ENCODE measurements at regions not wholly inside any gene's neighbourhood (a gene's known extent, or its start where the extent isn't known, plus 50 kb on each side); places are given as distances from the start of the nearest gene placed in this dataset.

- Histone ChIP-seq H3K27me3 (no peaks in the 10 kb centered on the region), H3K36me3 (no peaks in the 10 kb centered on the region), H3K4me3 (no peak overlapping the region), H3K4me1 (no peaks in the 10 kb centered on the region), H3K27ac (no peak overlapping the region), H3K9me3 (no peaks in the 10 kb centered on the region)
- intact Hi-C loops (cut with DNase I), result no loop called here
- ATAC-seq (no peak), DNase-seq (no peak)
- TF ChIP-seq POLR2A (IDR thresholded peaks at IDR 0.05), result no peak
- TF ChIP-seq CTCF (IDR thresholded peaks at IDR 0.05), result no peak
- 34% methylated on average over 2 of the region's 2 CpGs for WGBS (ENCODE audit: insufficient coverage, low coverage, low lambda C conversion rate, missing lambda C conversion rate)
Measured at GRCh38 chr9:19682397-19682796, 106.4 kb downstream of the SLC24A2 start.

- intact Hi-C loops (cut with DNase I), result no loop called here
- WGBS (ENCODE audit: insufficient coverage, low coverage, low lambda C conversion rate, missing lambda C conversion rate), result 41% methylated on average over 3 of the region's 3 CpGs
- no peak overlapping the region for H3K27ac ChIP-seq
- ATAC-seq, result no peak
- H3K27me3 ChIP-seq, result no peaks in the 10 kb centered on the region
- no peak overlapping the region for H3K4me3 ChIP-seq
- H3K4me1 ChIP-seq, result no peaks in the 10 kb centered on the region
- H3K36me3 ChIP-seq, result no peaks in the 10 kb centered on the region
- no peak for DNase-seq
- TF ChIP-seq POLR2A (IDR thresholded peaks at IDR 0.05) (no peak), CTCF (IDR thresholded peaks at IDR 0.05) (no peak)
- no peaks in the 10 kb centered on the region for H3K9me3 ChIP-seq
Measured at GRCh38 chr9:19681846-19682245, 107.0 kb downstream of the SLC24A2 start.

- Histone ChIP-seq H3K4me3 (no peak overlapping the region), H3K4me1 (no peaks in the 10 kb centered on the region), H3K27ac (no peak overlapping the region), H3K36me3 (no peaks in the 10 kb centered on the region), H3K27me3 (no peaks in the 10 kb centered on the region), H3K9me3 (no peaks in the 10 kb centered on the region)
- no peak for DNase-seq
- 54% methylated on average over 5 of the region's 5 CpGs for WGBS (ENCODE audit: insufficient coverage, low coverage, low lambda C conversion rate, missing lambda C conversion rate)
- no peak for TF ChIP-seq POLR2A (IDR thresholded peaks at IDR 0.05)
- no peak for TF ChIP-seq CTCF (IDR thresholded peaks at IDR 0.05)
- ATAC-seq, result no peak
- intact Hi-C loops (cut with DNase I), result no loop called here
Measured at GRCh38 chr9:19677924-19678323, 110.9 kb downstream of the SLC24A2 start.

- WGBS (ENCODE audit: insufficient coverage, low coverage, low lambda C conversion rate, missing lambda C conversion rate), result 34% methylated on average over 2 of the region's 9 CpGs
- no peak overlapping the region for H3K4me3 ChIP-seq
- intact Hi-C loops (cut with DNase I), result no loop called here
- no peak overlapping the region for H3K27ac ChIP-seq
- no peaks in the 10 kb centered on the region for H3K27me3 ChIP-seq
- DNase-seq, result no peak
- TF ChIP-seq CTCF (IDR thresholded peaks at IDR 0.05) (no peak), POLR2A (IDR thresholded peaks at IDR 0.05) (no peak)
- H3K9me3 ChIP-seq, result no peaks in the 10 kb centered on the region
- H3K36me3 ChIP-seq, result no peaks in the 10 kb centered on the region
- no peaks in the 10 kb centered on the region for H3K4me1 ChIP-seq
- no peak for ATAC-seq
Measured at GRCh38 chr9:19675492-19675891, 113.3 kb downstream of the SLC24A2 start.

- Histone ChIP-seq H3K27me3 (no peaks in the 10 kb centered on the region), H3K4me3 (no peak overlapping the region), H3K9me3 (no peaks in the 10 kb centered on the region), H3K4me1 (no peaks in the 10 kb centered on the region), H3K36me3 (no peaks in the 10 kb centered on the region), H3K27ac (no peak overlapping the region)
- TF ChIP-seq CTCF (IDR thresholded peaks at IDR 0.05), result no peak
- no peak for TF ChIP-seq POLR2A (IDR thresholded peaks at IDR 0.05)
- intact Hi-C loops (cut with DNase I), result no loop called here
- DNase-seq, result no peak
- ATAC-seq, result no peak
Measured at GRCh38 chr9:19666575-19666974, 122.3 kb downstream of the SLC24A2 start.

All from right lobe of liver (tissue), 6 donors.